AG09309 (cell line): ENCODE measurements at regions not wholly inside any gene's neighbourhood (a gene's known extent, or its start where the extent isn't known, plus 50 kb on each side); places are given as distances from the start of the nearest gene placed in this dataset.

Experiments
- DNase-seq: peaks from one replicate; pipeline ENCODE4 v3.0.0-alpha.2; 2010; ENCODE audit warnings: low read depth
- H3K4me3 ChIP-seq: 2 replicates; pipeline ENCODE4 v1.5.1; 2011; ENCODE audit warnings: mild to moderate bottlenecking, low read depth, low read length, moderate library complexity; ENCODE audit not compliant: control insufficient read depth
- TF ChIP-seq, protein P1 (sequence below): IDR thresholded peaks from 2 replicates; pipeline ENCODE4 v1.5.1; 2011; ENCODE audit warnings: mild to moderate bottlenecking, low read depth, low read length, inconsistent platforms; ENCODE audit not compliant: insufficient read depth, control insufficient read depth; ENCODE audit errors: missing control alignments

DNA sequence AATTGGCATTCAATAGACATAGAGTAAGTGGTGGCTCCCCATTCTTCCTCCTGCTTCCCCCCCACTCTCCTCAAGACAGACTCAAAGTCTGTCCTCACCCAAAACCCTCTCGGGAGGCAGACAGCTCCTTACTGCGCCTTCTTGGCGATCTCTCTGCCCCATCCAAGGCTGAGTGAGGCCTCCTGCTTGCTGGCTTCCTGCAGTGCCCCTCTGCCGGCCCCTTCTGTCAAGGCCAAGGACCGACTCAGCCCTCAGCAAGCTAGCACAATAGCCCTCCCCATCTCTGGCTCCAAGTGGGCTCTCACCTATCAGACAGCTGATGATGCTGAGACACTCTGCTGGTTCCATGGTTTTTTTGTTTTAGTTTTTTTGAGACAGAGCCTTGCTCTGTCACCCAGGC is 62.5 kb upstream of the DLK1 start:
- H3K4me3 ChIP-seq: no peak overlapping the region
- no peak for DNase-seq

DNA sequence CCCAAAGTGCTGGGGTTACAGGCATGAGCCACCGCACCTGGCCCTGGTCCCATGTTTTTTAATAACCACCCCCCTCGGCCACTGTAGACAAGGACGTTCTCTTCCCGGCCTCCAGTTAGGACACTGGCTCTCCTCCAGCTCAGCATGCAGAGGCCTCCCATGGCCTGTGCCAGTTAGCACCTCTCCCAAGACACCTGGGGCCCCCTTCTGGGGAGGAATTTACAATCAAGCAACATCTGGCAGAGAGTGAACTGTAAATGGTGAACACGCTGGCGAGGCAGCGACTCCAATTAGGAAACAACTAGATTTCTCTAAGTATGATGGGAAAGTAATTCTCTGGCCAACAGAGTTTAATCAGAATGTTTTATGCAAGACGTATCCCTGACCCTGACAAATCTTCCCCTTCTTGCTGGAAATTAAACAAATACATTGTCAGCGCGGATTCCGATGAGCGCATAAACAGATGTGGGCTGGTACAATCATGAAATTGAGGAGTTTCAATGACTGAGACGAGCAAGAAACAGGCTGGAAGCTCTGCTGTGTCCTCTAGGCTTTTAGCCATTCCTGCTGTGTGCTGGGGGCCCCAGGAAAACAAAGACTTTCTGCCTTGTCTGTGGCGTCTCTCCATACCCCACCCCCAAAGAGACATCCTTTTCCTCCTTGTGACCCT is 61.7 kb upstream of the DLK1 start:
- TF ChIP-seq, protein P1, sequence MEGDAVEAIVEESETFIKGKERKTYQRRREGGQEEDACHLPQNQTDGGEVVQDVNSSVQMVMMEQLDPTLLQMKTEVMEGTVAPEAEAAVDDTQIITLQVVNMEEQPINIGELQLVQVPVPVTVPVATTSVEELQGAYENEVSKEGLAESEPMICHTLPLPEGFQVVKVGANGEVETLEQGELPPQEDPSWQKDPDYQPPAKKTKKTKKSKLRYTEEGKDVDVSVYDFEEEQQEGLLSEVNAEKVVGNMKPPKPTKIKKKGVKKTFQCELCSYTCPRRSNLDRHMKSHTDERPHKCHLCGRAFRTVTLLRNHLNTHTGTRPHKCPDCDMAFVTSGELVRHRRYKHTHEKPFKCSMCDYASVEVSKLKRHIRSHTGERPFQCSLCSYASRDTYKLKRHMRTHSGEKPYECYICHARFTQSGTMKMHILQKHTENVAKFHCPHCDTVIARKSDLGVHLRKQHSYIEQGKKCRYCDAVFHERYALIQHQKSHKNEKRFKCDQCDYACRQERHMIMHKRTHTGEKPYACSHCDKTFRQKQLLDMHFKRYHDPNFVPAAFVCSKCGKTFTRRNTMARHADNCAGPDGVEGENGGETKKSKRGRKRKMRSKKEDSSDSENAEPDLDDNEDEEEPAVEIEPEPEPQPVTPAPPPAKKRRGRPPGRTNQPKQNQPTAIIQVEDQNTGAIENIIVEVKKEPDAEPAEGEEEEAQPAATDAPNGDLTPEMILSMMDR: no peak
- H3K4me3 ChIP-seq: no peak overlapping the region
- DNase-seq: peak; percentile 68

More for the DNA sequence above, 62.5 kb upstream of the DLK1 start:
- TF ChIP-seq, protein P1: no peak

DNA sequence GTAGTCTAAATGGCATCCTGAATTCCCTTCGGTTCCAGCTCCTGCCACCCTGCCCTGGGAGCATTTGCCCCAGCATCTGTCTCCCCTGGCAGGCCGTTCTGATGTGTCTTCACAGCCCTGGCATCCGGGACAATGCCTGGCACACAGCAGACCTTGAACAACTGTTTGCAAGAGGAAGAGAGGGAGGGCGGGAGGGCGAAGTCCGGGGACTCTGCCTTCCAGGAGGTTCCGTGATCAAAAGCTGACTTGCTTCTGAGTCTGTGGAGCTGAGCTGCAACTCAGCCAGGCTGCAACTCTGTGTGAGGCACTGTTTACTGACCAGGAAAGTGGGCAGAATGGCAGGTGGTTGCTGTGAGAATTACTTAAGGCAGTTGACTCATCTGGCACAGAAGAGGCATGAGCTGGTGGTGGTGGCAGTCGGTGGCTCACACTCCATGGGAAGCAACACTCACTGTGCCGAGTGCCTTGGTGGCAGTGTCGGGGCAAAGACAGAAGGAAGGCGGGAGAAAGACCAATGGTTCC is 61.1 kb upstream of the DLK1 start:
- H3K4me3 ChIP-seq: no peak overlapping the region
- DNase-seq: no peak
- TF ChIP-seq, protein P1: no peak

DNA sequence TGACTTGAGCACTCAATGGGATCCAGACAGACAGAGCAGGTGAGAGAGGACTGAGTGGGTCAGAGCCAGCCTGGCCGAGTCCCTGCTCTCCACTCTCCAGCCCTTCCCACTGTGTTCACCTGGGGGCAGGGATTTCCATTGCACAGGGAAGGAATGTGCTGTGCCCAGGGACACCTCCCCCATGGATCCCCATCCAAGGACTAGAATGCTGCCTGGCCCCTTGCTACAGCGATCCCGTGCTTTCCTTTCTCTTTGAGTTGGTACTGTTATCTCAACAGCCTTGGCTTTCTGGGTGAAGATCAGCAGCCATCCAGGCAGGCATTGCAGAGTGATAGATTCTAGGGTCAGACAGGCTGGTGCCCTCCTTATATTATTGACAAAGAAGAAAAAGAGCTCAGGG is 60.3 kb upstream of the DLK1 start:
- no peak overlapping the region for H3K4me3 ChIP-seq
- DNase-seq: no peak
- TF ChIP-seq, protein P1: no peak

DNA sequence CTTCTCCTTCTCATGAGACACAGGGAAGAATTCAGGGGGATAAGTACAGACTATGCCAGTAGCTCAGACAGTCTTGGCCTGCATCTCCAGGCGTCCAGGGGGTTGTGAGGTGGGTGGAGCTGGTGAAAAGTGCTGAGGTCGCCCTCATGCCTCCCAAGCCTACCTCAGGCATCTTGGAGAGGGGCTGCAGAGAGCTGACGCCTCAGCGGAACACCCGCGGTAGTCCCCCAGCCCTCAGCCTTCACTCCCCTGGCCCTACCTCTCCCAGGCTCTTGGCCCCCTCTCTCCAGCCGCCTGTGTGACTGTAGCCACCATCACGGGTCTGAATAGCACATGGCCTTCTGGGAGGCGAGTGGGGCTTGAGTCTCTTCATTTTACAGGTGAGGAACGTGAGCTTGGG is 59.8 kb upstream of the DLK1 start:
- TF ChIP-seq, protein P1: no peak

DNA sequence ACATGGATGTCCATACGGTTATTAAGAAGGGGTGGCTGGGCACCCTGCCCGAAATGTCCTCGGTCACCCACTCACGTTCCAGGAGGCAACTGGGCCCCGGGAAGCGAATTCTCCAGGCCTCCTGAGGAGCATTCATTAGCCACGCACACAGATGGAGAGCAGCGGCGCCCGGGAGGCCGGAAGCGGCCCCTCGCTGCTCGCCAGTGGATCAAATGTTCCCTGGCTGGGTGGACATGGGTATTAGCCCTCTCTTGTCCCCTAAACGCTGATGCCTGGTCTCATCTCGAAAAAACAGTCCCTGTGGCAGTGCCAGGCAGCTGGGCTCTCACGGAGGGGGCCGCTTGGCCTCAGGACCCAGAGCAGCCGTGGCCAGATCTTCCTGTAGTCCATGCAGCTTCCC is 59.0 kb upstream of the DLK1 start:
- no peak overlapping the region for H3K4me3 ChIP-seq
- DNase-seq: no peak
- TF ChIP-seq, protein P1: no peak

More for the DNA sequence above, 59.8 kb upstream of the DLK1 start:
- no peak overlapping the region for H3K4me3 ChIP-seq
- DNase-seq: no peak
